ENCODE measurements at regions not wholly inside any gene's neighbourhood (a gene's known extent, or its start where the extent isn't known, plus 50 kb on each side); places are given as distances from the start of the nearest gene placed in this dataset.

DNA sequence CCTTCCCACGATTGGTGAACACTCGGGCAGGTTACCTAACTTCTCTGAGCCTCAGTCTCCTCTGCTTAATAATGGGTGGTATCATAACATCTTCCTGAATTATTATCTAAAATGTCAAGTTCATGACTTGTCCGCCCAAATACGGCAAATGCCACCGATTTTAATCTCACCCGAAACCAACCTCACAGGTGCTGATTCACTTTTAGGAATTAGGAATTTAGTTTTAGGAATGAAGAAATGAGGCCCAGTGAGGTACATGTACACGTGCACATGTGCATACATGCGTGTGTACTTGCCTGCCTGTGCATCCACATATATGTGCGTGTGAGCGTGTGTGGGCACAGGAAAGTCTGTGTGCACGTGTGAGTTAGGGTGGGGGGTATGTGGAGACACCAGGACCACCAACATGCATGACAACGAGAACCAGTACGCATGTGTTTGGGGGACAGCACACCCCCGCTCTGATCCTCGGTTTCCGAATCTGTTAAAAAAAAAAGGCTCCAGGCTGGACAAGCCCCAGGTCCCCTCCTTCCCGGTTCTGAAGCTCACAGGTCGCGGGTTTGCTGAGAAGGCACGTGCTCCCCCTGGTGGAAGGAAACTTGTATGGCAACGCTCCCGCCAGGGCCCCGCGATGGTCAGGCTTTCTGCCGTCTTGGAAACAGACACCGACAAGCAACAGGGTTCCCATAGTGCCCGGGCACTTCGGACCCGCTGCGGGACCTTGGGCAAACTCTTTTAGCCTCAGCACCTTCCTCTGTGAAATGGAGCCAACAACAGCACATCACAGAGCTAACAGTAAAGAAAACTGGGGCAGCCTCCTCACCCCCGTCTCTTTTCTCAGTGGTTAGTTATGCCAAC, 219.2 kb downstream of the RBFOX3 start:
- intact Hi-C loops (cut with DNase I): loop anchor here (2.0 to 5.0 kb wide), 3 partner anchors 204 to 399 kb away; no protein-coding TSS in a partner anchor
- Histone ChIP-seq H3K27me3 (peaks cover 7% of the 10 kb centered on the region), H3K4me3 (no peak overlapping the region), H3K9me3 (no peaks in the 10 kb centered on the region), H3K36me3 (no peaks in the 10 kb centered on the region), H3K4me1 (no peaks in the 10 kb centered on the region), H3K27ac (no peak overlapping the region)
- peak in 1 of 2 donors; percentile 84 for DNase-seq (ENCODE audit: low spot score in 2 of 2)
- TF ChIP-seq, protein P1, sequence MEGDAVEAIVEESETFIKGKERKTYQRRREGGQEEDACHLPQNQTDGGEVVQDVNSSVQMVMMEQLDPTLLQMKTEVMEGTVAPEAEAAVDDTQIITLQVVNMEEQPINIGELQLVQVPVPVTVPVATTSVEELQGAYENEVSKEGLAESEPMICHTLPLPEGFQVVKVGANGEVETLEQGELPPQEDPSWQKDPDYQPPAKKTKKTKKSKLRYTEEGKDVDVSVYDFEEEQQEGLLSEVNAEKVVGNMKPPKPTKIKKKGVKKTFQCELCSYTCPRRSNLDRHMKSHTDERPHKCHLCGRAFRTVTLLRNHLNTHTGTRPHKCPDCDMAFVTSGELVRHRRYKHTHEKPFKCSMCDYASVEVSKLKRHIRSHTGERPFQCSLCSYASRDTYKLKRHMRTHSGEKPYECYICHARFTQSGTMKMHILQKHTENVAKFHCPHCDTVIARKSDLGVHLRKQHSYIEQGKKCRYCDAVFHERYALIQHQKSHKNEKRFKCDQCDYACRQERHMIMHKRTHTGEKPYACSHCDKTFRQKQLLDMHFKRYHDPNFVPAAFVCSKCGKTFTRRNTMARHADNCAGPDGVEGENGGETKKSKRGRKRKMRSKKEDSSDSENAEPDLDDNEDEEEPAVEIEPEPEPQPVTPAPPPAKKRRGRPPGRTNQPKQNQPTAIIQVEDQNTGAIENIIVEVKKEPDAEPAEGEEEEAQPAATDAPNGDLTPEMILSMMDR (IDR thresholded peaks at IDR 0.05): peak; percentile 78 to 92 (median 86)

DNA sequence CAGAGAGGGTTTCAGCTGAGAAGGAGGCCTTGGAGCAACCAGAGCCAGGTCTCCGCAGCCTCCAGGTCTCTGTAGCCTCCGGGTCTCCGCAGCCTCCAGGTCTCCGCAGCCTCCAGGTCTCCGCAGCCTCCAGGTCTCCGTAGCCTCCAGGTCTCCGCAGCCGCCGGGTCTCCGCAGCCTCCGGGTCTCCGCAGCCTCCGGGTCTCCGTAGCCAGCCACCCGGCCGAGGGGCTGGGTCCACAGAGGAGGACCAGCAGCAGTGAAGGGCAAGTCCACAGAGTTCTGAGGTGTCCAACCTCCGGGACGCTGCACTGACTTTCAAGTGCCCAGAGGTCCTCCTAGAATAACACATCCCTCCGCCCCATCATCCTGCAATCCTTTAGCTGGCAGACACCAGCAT, 221.0 kb downstream of the RBFOX3 start:
- Histone ChIP-seq H3K9me3 (no peaks in the 10 kb centered on the region), H3K27me3 (peaks cover 7% of the 10 kb centered on the region), H3K4me3 (no peak overlapping the region), H3K27ac (no peak overlapping the region), H3K36me3 (no peaks in the 10 kb centered on the region), H3K4me1 (no peaks in the 10 kb centered on the region)
- TF ChIP-seq, protein P1 (IDR thresholded peaks at IDR 0.05): no peak
- no peak for DNase-seq (ENCODE audit: low spot score in 2 of 2)
- intact Hi-C loops (cut with DNase I): loop anchor here (5.0 kb wide), 2 partner anchors 203 to 398 kb away; no protein-coding TSS in a partner anchor

DNA sequence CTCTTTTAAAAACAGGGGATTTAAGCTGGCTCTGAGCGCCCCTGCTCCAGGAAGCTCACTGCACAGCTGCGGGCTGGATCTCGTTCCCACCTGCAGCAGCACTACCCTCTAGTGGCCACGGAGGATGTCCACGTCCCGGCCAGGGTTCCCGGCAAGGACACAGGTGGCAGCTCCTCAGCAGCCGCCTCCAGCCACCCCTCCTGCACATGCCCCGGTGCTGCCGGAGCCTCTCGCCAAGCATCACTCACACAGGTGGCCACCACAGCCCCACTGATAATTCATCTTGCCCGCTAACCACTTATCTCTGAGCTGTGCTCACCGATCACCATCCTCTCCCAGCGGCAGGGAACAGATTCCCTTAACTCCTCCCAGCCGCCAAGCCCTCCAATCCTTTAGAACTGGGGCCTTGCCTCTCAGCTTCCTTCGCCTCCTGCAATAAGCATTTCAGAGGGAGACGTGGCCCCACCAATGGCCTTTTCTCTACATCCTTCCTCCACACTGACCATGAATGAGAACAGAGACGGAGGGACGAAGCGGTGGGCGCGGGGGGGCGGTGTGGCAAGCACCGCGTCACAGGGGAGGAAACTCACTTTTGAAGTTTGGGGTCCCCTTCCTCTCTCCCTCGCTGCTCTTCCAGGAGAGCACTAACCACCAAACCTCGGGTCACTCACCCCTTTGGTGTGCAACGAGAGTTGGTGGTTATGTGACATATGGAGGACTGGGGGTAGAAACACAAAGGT, 222.1 kb downstream of the RBFOX3 start:
- peaks cover 7% of the 10 kb centered on the region for H3K27me3 ChIP-seq
- H3K27ac ChIP-seq: no peak overlapping the region
- TF ChIP-seq, protein P1 (IDR thresholded peaks at IDR 0.05): peak; percentile 9 to 58 (median 39)
- H3K4me1 ChIP-seq: no peaks in the 10 kb centered on the region
- H3K9me3 ChIP-seq: no peaks in the 10 kb centered on the region
- no peaks in the 10 kb centered on the region for H3K36me3 ChIP-seq
- no peak overlapping the region for H3K4me3 ChIP-seq
- intact Hi-C loops (cut with DNase I): no loop called here
- no peak for DNase-seq (ENCODE audit: low spot score in 2 of 2)

DNA sequence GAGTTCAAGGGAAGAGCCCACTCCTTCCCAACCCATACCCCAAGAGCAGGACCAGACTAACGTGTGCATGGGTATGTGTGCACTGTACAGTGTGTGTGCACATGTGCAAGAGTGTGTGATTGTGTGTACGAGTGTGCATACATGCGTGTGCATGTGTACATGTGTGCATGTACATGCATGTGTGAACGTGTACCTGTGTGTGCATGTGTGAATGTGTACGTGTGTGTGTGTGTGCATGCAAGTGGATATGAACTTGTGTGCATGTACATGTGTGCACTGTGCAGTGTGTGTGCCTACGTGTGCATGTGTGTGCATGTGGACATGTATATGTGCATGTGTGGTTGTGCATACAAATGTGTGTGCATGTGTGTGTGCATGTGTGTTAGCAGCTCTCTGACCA, 223.1 kb downstream of the RBFOX3 start:
- Histone ChIP-seq H3K36me3 (no peaks in the 10 kb centered on the region), H3K4me3 (no peak overlapping the region), H3K27me3 (peaks cover 7% of the 10 kb centered on the region), H3K9me3 (no peaks in the 10 kb centered on the region), H3K27ac (no peak overlapping the region), H3K4me1 (no peaks in the 10 kb centered on the region)
- TF ChIP-seq, protein P1 (IDR thresholded peaks at IDR 0.05): no peak
- intact Hi-C loops (cut with DNase I): no loop called here
- DNase-seq (ENCODE audit: low spot score in 2 of 2): no peak

DNA sequence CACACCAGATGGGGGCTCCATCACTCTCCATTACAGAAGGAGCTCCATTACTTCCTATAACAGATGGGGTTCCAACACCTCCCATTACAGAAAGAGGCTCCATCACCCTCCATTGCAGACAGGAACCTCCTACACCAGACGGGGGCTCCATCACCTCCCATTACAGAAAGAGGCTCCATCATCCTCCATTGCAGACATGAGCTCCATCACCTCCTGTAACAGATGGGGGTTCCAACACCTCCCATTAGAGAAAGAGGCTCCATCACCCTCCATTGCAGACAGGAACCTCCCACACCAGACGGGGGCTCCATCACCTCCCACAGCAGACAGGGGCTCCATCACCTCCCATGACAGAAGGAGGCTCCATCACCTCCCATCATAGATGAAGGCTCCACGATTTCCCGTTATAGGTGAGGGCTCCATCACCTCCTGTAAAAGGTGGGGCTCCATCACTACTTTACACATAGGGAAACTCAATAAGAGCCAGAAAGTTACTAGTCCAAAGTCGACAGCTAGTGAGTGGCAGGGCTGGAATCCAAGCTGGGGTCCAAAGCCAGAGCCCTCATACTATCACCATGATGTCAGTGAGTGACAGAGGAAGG, 224.8 kb downstream of the RBFOX3 start:
- intact Hi-C loops (cut with DNase I): no loop called here
- H3K27me3 ChIP-seq: peaks cover 7% of the 10 kb centered on the region

More for the DNA sequence above, 224.8 kb downstream of the RBFOX3 start:
- TF ChIP-seq, protein P1 (IDR thresholded peaks at IDR 0.05): no peak
- no peaks in the 10 kb centered on the region for H3K9me3 ChIP-seq
- H3K4me3 ChIP-seq: no peak overlapping the region
- DNase-seq (ENCODE audit: low spot score in 2 of 2): no peak
- H3K36me3 ChIP-seq: no peaks in the 10 kb centered on the region
- no peaks in the 10 kb centered on the region for H3K4me1 ChIP-seq
- H3K27ac ChIP-seq: no peak overlapping the region

Measured in ascending aorta (tissue), 2 donors.